ENCODE measurements at regions not wholly inside any gene's neighbourhood (a gene's known extent, or its start where the extent isn't known, plus 50 kb on each side); places are given as distances from the start of the nearest gene placed in this dataset.

DNA sequence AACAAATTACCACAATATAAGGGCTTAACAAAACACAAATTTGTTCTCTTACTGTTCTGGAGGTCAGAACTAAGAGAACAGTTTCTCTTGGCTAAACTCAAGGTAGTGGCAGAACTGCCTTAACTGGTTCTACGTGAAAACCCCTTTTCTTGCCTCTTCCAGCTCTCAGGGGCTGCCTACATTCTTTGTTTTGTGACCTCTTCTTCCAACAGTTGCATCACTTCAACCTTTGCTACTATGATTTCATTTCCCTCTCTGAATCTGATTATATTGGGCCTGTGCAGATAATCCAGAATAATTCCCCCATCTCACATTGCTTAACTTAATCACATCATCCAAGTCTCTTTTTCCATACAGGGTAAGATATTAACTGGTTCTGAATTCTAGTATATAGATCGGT is 624.6 kb downstream of the ZPLD1 start:
- no peak for DNase-seq (ENCODE audit: low spot score)
- TF ChIP-seq, protein P1, sequence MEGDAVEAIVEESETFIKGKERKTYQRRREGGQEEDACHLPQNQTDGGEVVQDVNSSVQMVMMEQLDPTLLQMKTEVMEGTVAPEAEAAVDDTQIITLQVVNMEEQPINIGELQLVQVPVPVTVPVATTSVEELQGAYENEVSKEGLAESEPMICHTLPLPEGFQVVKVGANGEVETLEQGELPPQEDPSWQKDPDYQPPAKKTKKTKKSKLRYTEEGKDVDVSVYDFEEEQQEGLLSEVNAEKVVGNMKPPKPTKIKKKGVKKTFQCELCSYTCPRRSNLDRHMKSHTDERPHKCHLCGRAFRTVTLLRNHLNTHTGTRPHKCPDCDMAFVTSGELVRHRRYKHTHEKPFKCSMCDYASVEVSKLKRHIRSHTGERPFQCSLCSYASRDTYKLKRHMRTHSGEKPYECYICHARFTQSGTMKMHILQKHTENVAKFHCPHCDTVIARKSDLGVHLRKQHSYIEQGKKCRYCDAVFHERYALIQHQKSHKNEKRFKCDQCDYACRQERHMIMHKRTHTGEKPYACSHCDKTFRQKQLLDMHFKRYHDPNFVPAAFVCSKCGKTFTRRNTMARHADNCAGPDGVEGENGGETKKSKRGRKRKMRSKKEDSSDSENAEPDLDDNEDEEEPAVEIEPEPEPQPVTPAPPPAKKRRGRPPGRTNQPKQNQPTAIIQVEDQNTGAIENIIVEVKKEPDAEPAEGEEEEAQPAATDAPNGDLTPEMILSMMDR (IDR thresholded peaks at IDR 0.05; ENCODE audit: extremely low read depth, missing control alignments): no peak

DNA sequence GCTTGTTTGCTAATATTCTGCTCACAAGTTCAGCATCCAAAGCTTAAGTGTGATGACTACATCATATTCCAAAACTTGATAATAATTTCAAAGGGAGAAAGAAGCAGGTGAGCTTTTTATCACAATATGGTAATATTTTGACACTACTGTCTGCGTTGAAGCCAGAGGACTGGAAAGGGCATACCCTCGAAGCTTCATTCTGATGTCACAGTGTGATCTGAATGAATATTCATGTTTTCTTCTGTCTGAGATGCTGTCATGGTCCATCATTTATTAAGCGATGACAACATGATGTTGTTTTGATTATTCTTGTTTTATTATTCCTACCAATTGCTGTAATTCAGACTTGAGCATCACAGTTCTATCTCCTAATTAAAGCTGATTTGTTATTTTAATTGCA is 625.4 kb downstream of the ZPLD1 start:
- TF ChIP-seq, protein P1 (IDR thresholded peaks at IDR 0.05; ENCODE audit: extremely low read depth, missing control alignments): no peak
- DNase-seq (ENCODE audit: low spot score): no peak

DNA sequence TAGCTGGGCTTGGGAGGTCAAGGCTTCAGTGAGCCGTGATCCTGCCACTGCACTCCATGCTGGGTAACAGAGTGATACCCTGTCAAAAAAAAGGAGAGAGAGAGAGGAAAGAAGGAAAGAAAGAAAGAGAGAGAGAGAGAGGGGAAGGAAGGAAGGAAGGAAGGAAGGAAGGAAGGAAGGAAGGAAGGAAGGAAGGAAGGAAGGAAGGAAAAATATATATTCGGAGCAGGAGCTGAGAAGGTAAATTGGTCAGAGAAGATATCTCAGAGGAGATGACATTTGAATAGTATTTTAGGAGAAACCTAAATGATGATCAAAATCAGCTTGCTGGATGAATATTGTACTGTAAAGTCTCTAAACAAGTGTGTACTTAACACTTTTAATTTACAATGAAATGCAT is 633.1 kb downstream of the ZPLD1 start:
- no peak for DNase-seq (ENCODE audit: low spot score)
- TF ChIP-seq, protein P1 (IDR thresholded peaks at IDR 0.05; ENCODE audit: extremely low read depth, missing control alignments): no peak

DNA sequence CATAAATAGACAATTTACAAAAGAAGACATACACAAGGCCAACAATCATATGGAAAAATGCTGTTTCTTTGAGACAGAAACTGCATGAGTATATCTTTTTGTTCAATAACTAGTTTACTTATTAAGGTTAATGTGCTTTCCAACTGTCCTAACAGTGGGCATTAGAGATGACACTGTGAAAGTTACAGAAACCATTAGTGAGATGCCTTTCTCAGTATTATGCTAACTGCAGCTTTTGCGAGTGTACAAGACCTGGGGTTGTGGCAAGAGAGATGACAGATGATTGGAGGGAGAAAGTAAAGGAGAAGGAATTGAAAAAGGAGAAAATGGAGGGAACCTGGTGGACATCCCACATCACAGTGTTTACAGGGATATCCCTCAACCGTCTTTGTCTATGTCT is 640.5 kb downstream of the ZPLD1 start:
- TF ChIP-seq, protein P1 (IDR thresholded peaks at IDR 0.05; ENCODE audit: extremely low read depth, missing control alignments): no peak
- no peak for DNase-seq (ENCODE audit: low spot score)

DNA sequence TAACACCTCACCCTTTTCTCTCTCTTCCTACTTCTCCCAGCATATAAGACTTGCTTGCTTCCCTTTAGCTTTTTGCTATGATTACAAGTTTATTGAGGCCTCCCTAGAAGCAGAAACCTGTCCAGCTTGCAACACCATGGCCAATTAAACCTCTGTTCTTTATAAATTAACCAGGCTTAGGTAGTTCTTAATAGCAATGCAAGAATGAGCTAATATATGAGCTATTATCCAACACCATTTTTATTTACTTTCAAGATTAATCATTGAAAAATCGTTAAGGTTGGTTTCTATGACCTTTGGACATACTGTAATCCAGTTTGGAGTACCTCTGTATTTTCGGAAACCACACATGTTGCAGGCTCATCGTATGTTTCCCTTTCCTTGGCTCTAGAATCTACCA is 643.1 kb downstream of the ZPLD1 start:
- TF ChIP-seq, protein P1 (IDR thresholded peaks at IDR 0.05; ENCODE audit: extremely low read depth, missing control alignments): no peak
- DNase-seq (ENCODE audit: low spot score): no peak

DNA sequence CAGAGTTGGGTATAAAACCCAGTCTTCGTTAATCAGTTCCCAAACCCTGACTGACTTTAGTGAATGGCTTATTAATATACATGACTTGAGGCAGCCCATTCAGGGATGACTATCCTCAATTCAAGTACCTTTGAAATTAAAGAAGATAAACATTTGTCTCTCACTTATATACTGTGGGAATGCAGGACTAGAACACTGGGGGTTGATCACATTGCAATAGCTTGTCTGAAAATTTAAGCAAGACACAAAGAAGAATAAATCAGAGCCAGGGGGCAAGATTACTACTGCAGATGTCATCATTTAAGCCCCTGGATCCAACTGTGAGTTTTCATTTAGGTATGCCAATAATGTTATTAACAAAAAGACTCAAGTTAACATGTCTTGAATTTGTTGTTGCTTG is 647.7 kb downstream of the ZPLD1 start:
- TF ChIP-seq, protein P1 (IDR thresholded peaks at IDR 0.05; ENCODE audit: extremely low read depth, missing control alignments): no peak

DNA sequence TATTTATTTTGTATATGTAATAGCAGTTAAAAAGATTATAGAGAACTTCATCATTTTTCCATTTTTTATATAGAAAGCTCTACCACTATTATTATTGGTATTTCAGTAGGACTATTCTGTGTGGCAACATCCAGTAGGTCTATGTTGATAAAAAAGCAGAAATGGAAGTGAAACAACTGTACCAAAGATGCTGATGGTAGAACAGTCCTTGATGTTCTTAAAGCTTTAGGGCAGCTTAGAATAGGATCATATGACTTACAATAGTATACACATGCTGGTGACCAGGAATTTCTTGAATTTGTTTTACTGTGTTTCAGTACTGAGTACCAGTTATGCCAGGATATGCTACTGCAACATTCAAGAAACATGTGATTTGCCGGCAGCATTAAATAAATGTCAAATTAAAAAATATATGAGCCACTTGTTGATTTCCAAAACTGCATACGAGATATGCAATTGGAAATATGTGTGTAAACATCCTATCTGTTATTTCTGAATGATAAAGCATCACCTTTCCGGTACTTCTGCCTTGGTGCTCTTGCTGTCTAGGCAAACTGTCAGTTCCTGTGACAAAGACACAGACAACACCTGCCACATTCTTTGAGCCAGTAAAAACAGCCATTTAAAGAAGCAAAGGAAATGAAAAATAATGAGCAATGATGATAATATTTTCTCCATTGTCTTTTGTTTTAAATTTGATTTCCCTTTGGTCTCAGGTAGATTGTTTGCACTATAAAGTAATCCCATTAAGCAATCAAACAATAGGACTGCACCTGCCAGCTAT is 649.2 kb downstream of the ZPLD1 start:
- TF ChIP-seq, protein P1 (IDR thresholded peaks at IDR 0.05; ENCODE audit: extremely low read depth, missing control alignments): no peak

More for the DNA sequence above, 647.7 kb downstream of the ZPLD1 start:
- DNase-seq (ENCODE audit: low spot score): no peak

More for the DNA sequence above, 649.2 kb downstream of the ZPLD1 start:
- no peak for DNase-seq (ENCODE audit: low spot score)

All from GM20000 (cell line).